Cardiac fibroblast (primary cell): ENCODE measurements at regions not wholly inside any gene's neighbourhood (a gene's known extent, or its start where the extent isn't known, plus 50 kb on each side); places are given as distances from the start of the nearest gene placed in this dataset.

Source experiments
- DNase-seq, 2 donors: peaks; one replicate each; pipeline versions ENCODE4 v3.0.0 to v3.0.0-alpha.2; 2010; ENCODE audit warnings: low read depth in 2 of 2
- H3K4me3 ChIP-seq, 2 donors: replicated peaks in 1 of 2; 1 replicate in 1 of 2; 2 replicates in 1 of 2; pipeline ENCODE4 v1.5.1; 2011; ENCODE audit warnings: low read depth in 2 of 2, low read length in 2 of 2, mild to moderate bottlenecking in 2 of 2, moderate library complexity in 1 of 2
- TF ChIP-seq, protein P1 (sequence below): IDR thresholded peaks from one replicate; pipeline ENCODE4 v1.5.1; 2011; ENCODE audit warnings: low read depth, mild to moderate bottlenecking, low read length, inconsistent platforms

GRCh38 chr14:71712478-71712877 is 219.8 kb upstream of the RGS6 start:
- TF ChIP-seq, protein P1, sequence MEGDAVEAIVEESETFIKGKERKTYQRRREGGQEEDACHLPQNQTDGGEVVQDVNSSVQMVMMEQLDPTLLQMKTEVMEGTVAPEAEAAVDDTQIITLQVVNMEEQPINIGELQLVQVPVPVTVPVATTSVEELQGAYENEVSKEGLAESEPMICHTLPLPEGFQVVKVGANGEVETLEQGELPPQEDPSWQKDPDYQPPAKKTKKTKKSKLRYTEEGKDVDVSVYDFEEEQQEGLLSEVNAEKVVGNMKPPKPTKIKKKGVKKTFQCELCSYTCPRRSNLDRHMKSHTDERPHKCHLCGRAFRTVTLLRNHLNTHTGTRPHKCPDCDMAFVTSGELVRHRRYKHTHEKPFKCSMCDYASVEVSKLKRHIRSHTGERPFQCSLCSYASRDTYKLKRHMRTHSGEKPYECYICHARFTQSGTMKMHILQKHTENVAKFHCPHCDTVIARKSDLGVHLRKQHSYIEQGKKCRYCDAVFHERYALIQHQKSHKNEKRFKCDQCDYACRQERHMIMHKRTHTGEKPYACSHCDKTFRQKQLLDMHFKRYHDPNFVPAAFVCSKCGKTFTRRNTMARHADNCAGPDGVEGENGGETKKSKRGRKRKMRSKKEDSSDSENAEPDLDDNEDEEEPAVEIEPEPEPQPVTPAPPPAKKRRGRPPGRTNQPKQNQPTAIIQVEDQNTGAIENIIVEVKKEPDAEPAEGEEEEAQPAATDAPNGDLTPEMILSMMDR = no peak
- H3K4me3 ChIP-seq = no peak overlapping the region
- DNase-seq = no peak

- TF ChIP-seq, protein P1 = no peak
- H3K4me3 ChIP-seq = no peak overlapping the region
- DNase-seq = peak in 1 of 2 donors; percentile 69
Measured at GRCh38 chr14:71713016-71713415, 219.2 kb upstream of the RGS6 start.

GRCh38 chr14:71713451-71713850 is 218.8 kb upstream of the RGS6 start:
- TF ChIP-seq, protein P1 = no peak
- peak in 1 of 2 donors; percentile 18 for DNase-seq
- no peak overlapping the region for H3K4me3 ChIP-seq

DNA sequence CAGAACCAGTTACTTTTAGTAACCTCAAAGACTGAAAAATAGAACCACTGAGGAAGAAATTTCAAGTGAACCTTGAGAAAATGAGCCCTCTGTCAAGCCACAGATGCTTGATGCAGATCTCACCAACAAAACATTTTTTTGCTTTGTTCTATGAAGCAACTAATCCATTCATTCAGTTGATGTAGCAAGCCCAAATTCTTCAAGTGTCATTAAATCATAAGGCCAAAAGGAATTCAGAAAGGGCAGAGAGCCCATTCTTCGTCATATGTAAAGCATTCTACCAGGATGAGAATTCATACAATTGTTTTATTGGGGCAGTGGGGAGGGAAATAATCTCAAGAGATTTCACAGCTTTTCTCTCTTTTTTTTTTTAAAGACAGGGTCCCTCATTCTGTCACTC is 218.0 kb upstream of the RGS6 start:
- DNase-seq = peak; percentile 89 to 98

DNA sequence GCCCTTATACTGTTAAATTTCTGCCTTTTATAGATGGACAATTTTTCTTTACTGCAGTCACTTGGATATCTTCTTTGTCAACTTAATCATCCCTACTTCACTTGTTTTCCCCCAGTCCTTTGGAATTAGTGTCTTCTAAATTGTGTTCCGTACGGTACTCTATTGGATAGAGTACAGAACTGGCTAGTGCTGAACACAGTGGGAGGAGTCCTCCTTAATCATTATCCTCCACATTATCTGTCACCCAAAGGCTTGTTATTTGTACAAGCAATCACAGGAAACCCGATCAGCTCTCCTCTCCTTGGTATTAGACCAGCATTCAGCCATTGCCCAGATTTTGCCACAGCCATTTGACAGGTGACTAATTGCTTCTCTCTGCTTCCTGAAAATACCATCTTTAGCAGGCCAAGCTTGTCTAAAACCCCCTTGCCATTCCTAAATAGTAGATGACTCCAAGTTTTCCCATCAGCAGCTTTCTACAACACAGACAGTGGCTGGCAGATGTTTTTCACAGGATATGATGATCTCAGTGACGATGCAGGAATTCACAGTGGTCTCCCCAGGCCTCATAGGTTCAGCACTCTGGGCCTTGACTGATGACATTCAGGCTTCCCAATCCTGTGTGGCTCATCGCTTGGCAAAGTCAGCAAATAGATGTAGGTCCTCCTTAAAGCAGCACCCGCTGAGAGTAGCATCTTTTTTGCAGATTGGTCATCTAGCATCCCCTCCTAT is 216.0 kb upstream of the RGS6 start:
- peak; percentile 61 to 93 for DNase-seq
- no peak overlapping the region for H3K4me3 ChIP-seq
- TF ChIP-seq, protein P1 = no peak

More for the DNA sequence above, 218.0 kb upstream of the RGS6 start:
- no peak overlapping the region for H3K4me3 ChIP-seq
- TF ChIP-seq, protein P1 = no peak

DNA sequence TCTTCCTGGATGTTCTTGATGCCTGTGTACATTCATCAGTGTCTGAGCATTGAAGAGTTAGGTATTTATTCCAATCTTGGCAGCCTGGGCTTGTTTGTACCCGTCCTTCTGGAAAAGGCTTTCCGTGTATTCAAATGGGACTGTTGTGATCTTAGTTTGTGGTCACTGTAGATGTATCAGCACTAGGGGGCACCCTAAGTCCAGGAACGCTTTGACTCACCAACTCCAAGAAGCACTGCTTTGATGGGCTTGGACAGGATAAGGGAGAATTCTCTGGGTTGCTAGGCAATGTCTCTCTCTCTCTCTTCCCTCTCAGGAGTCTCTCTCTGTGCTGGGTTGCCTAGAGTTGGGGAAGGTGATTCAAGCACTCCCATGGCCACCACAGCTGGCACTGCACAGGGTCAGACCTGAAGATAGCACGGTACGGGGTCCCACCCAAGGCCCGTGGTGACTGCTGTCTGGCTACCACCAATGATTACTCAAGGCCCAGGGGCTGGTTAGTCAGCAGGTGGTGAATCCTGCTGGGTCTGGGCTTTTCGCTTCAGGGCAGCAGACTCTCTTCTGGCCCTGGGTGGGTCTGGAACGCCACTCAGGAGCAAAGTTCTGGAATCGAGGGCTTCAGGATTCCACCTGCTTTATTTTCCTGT is 211.1 kb upstream of the RGS6 start:
- TF ChIP-seq, protein P1 = peak; percentile 71
- DNase-seq = peak; percentile 88 to 92
- H3K4me3 ChIP-seq = no peak overlapping the region
